B cell (primary cell): ENCODE measurements at regions not wholly inside any gene's neighbourhood (a gene's known extent, or its start where the extent isn't known, plus 50 kb on each side); places are given as distances from the start of the nearest gene placed in this dataset.

Experiments
- ATAC-seq: fragments of 200-7000 bp; cut with Tn5 transposase; one replicate; pipeline ENCODE4 v1.10.0; 2021; ENCODE audit warnings: low read depth, mild to moderate bottlenecking, moderate number of reproducible peaks, moderate library complexity
- CTCF ChIA-PET: fragments of 350-600 bp; sonication (Branson Sonifier 250); formaldehyde crosslinking; loops from one replicate; lab custom pipeline; 2021; ENCODE audit warnings: antibody characterized with exemption, inconsistent platforms; lab: Charles Lee
- POLR2A ChIA-PET: fragments of 350-600 bp; sonication (Branson Sonifier 250); formaldehyde crosslinking; loops from one replicate; lab custom pipeline; 2021; ENCODE audit warnings: antibody characterized with exemption; lab: Charles Lee
- DNase-seq: peaks from one replicate; pipeline ENCODE4 v3.0.0; 2013
- H2AFZ ChIP-seq: 2 replicates; pipeline ENCODE4 v1.6.1; 2012; ENCODE audit warnings: mild to moderate bottlenecking, low read depth, low read length; ENCODE audit not compliant: insufficient read depth, poor library complexity, severe bottlenecking
- H3K27ac ChIP-seq, 2 donors: 1 replicate in 1 of 2; 2 replicates in 1 of 2; pipeline ENCODE4 v1.5.1; 2012 to 2013; ENCODE audit warnings: low read length in 2 of 2, mild to moderate bottlenecking in 2 of 2, moderate library complexity in 1 of 2
- H3K27me3 ChIP-seq, 4 experiments: fragments of 200-600 bp in 1 of 4; sonication (generic) in 1 of 4; replicated peaks in 1 of 4; 1 replicate in 2 of 4; 2 replicates in 2 of 4; pipeline versions ENCODE4 v1.6.1 to v1.7.0; 2013 to 2016; ENCODE audit warnings: low read length in 3 of 4, mild to moderate bottlenecking in 2 of 4, mixed read lengths in 1 of 4, moderate library complexity in 1 of 4; ENCODE audit not compliant: insufficient read depth in 4 of 4, control insufficient read depth in 3 of 4; ENCODE audit errors: control extremely low read depth in 1 of 4
- H3K36me3 ChIP-seq, 2 experiments: replicated peaks in 1 of 2; 1 replicate in 1 of 2; 2 replicates in 1 of 2; pipeline versions ENCODE4 v1.6.1 to v1.7.1; 2013; ENCODE audit warnings: low read length in 1 of 2; ENCODE audit not compliant: insufficient read depth in 2 of 2, control insufficient read depth in 1 of 2; ENCODE audit errors: control extremely low read depth in 1 of 2, extremely low read depth in 1 of 2
- H3K4me1 ChIP-seq, 2 donors: fragments of 200-600 bp in 1 of 2; sonication (generic) in 1 of 2; 1 replicate in 1 of 2; 2 replicates in 1 of 2; pipeline versions ENCODE4 v1.5.1 to v1.6.1; 2013 to 2017; ENCODE audit warnings: low read length in 2 of 2; ENCODE audit not compliant: control insufficient read depth in 2 of 2, insufficient read depth in 2 of 2
- H3K4me2 ChIP-seq: replicated peaks from 2 replicates; pipeline ENCODE3; 2012; ENCODE audit warnings: mild to moderate bottlenecking, low read depth, low read length; ENCODE audit not compliant: poor library complexity, severe bottlenecking
- H3K4me3 ChIP-seq, 5 experiments: fragments of 200-600 bp in 1 of 5; sonication (generic) in 1 of 5; 1 replicate in 3 of 5; 2 replicates in 2 of 5; pipeline versions ENCODE4 v1.5.1 to v1.7.0; 2011 to 2016; ENCODE audit warnings: low read length in 4 of 5, mild to moderate bottlenecking in 4 of 5, low read depth in 2 of 5, control low read depth in 1 of 5, moderate library complexity in 1 of 5; ENCODE audit not compliant: insufficient read depth in 1 of 5; ENCODE audit errors: control extremely low read depth in 1 of 5, extremely low read depth in 1 of 5
- H3K79me2 ChIP-seq: fragments of 200-600 bp; sonication (generic); one replicate; pipeline ENCODE4 v1.6.0; 2016; ENCODE audit warnings: low read length; ENCODE audit not compliant: control insufficient read depth, insufficient read depth
- H3K9ac ChIP-seq: fragments of 200-600 bp; sonication (generic); 2 replicates; pipeline ENCODE4 v1.6.1; 2017; ENCODE audit warnings: mild to moderate bottlenecking, low read length, moderate library complexity
- H3K9me3 ChIP-seq, 3 donors: one replicate each; pipeline versions ENCODE4 v1.6.1 to v1.7.1; 2013; ENCODE audit warnings: low read length in 2 of 3; ENCODE audit not compliant: control insufficient read depth in 2 of 3, insufficient read depth in 1 of 3; ENCODE audit errors: control extremely low read depth in 1 of 3
- H4K20me1 ChIP-seq: 2 replicates; pipeline ENCODE4 v1.6.0; 2012; ENCODE audit warnings: mild to moderate bottlenecking, low read length; ENCODE audit not compliant: insufficient read depth, control insufficient read depth, poor library complexity, severe bottlenecking
- H3K27ac Mint-ChIP-seq: one replicate; pipeline ENCODE4 v1.8.0; 2021; ENCODE audit warnings: mixed read lengths
- H3K27me3 Mint-ChIP-seq: one replicate; pipeline ENCODE4 v1.8.0; 2021; ENCODE audit warnings: mixed read lengths
- H3K4me1 Mint-ChIP-seq: one replicate; pipeline ENCODE4 v1.8.0; 2021; ENCODE audit warnings: mixed read lengths
- H3K4me3 Mint-ChIP-seq: one replicate; pipeline ENCODE4 v1.8.0; 2021; ENCODE audit warnings: mixed read lengths
- H3K9me3 Mint-ChIP-seq: one replicate; pipeline ENCODE4 v1.8.0; 2022; ENCODE audit warnings: mixed read lengths; ENCODE audit not compliant: insufficient read depth
- CTCF ChIP-seq: fragments of 200-600 bp; IDR thresholded peaks from one replicate; pipeline ENCODE4 v1.8.0; 2022; ENCODE audit warnings: antibody characterized with exemption, mild to moderate bottlenecking
- EZH2 ChIP-seq: IDR thresholded peaks from 2 replicates; pipeline ENCODE4 v1.6.1; 2012; ENCODE audit warnings: borderline replicate concordance, low read depth, mild to moderate bottlenecking, moderate library complexity, low read length; ENCODE audit not compliant: insufficient read depth, poor library complexity, severe bottlenecking
- WGBS: methylation state at CpG from one replicate; pipeline ENCODE4 v1.1.5; 2013; ENCODE audit warnings: missing lambda C conversion rate; ENCODE audit not compliant: insufficient coverage; 5-methylcytosine and 5-hydroxymethylcytosine counted together
- intact Hi-C: fragments of 100-400 bp; cut with micrococcal nuclease; formaldehyde crosslinking; loops from one replicate; pipeline ENCODE4 v1.10.0; 2022

GRCh38 chr6:18564775-18565174 lies 177.6 kb downstream of the RNF144B start:
- Histone ChIP-seq H3K9ac (no peak overlapping the region), H3K79me2 (no peaks in the 10 kb centered on the region), H3K27me3 (peaks cover 0 to 4% (median 0%) of the 10 kb centered on the region in 4 experiments), H4K20me1 (no peaks in the 10 kb centered on the region), H3K36me3 (no peaks in the 10 kb centered on the region), H3K27ac (no peak overlapping the region), H2AFZ (no peak overlapping the region), H3K4me2 (no peak overlapping the region), H3K4me3 (no peak overlapping the region), H3K4me1 (no peaks in the 10 kb centered on the region), H3K9me3 (no peaks in the 10 kb centered on the region)
- Mint-ChIP-seq H3K4me1 (no peaks in the 10 kb centered on the region), H3K4me3 (no peak overlapping the region), H3K27ac (no peak overlapping the region), H3K27me3 (peaks cover 26% of the 10 kb centered on the region), H3K9me3 (no peaks in the 10 kb centered on the region)
- no CpG with 5 or more reads among the region's 3 CpGs for WGBS
- TF ChIP-seq CTCF: no peak
- CTCF ChIA-PET: no interaction called here
- POLR2A ChIA-PET: no interaction called here
- ATAC-seq: no peak
- no peak for DNase-seq
- intact Hi-C loops: no loop called here

- H3K4me3 Mint-ChIP-seq: no peak overlapping the region
- Histone ChIP-seq H2AFZ (no peak overlapping the region), H3K79me2 (no peaks in the 10 kb centered on the region), H3K27ac (no peak overlapping the region), H3K4me3 (no peak overlapping the region), H4K20me1 (no peaks in the 10 kb centered on the region), H3K27me3 (peaks cover 0 to 2% (median 0%) of the 10 kb centered on the region in 4 experiments), H3K9ac (no peak overlapping the region), H3K4me2 (no peak overlapping the region), H3K9me3 (no peaks in the 10 kb centered on the region), H3K4me1 (no peaks in the 10 kb centered on the region), H3K36me3 (no peaks in the 10 kb centered on the region)
- no peak for TF ChIP-seq CTCF
- no peak for TF ChIP-seq EZH2
- DNase-seq (no peak), ATAC-seq (no peak)
- ChIA-PET POLR2A (no interaction called here), CTCF (no interaction called here)
- H3K27ac Mint-ChIP-seq: no peak overlapping the region
- H3K27me3 Mint-ChIP-seq: peaks cover 25% of the 10 kb centered on the region
- H3K4me1 Mint-ChIP-seq: no peaks in the 10 kb centered on the region
- H3K9me3 Mint-ChIP-seq: no peaks in the 10 kb centered on the region
- WGBS: 80% methylated on average over 1 of the region's 1 CpG
- intact Hi-C loops: no loop called here
Measured at GRCh38 chr6:18565231-18565630, 178.1 kb downstream of the RNF144B start.
